HEK293 (cell line): ENCODE measurements at regions not wholly inside any gene's neighbourhood (a gene's known extent, or its start where the extent isn't known, plus 50 kb on each side); places are given as distances from the start of the nearest gene placed in this dataset.

Experiments used
- EGR2 ChIP-seq: fragments of 450-650 bp; formaldehyde crosslinking; IDR thresholded peaks from 2 replicates; pipeline ENCODE4 v1.5.1; 2016; ENCODE audit warnings: low read depth, missing biosample characterization, missing genetic modification characterization
- ELK4 ChIP-seq: IDR thresholded peaks from 2 replicates; pipeline ENCODE4 v1.6.1; 2011; ENCODE audit warnings: mild to moderate bottlenecking, low read depth, low read length, borderline replicate concordance
- KLF1 ChIP-seq: fragments of 450-650 bp; formaldehyde crosslinking; IDR thresholded peaks from 2 replicates; pipeline ENCODE4 v1.5.1; 2016; ENCODE audit warnings: missing biosample characterization, missing genetic modification characterization
- PBX3 ChIP-seq: sonication (generic); formaldehyde crosslinking; IDR thresholded peaks from 2 replicates; pipeline ENCODE4 v1.8.1; 2022; ENCODE audit warnings: mild to moderate bottlenecking, moderate library complexity, missing genetic modification reagents
- ZBTB7A ChIP-seq: fragments of 450-650 bp; formaldehyde crosslinking; IDR thresholded peaks from 2 replicates; pipeline ENCODE4 v1.5.1; 2016; ENCODE audit warnings: low read depth, missing biosample characterization, missing genetic modification characterization
- ZNF211 ChIP-seq: fragments of 450-650 bp; formaldehyde crosslinking; IDR thresholded peaks from 2 replicates; pipeline ENCODE4 v1.5.1; 2016; ENCODE audit warnings: low read depth, missing biosample characterization, missing genetic modification characterization
- ZNF274 ChIP-seq, 2 experiments: fragments of 200-500 bp in 1 of 2; fragments of 450-650 bp in 1 of 2; sonication (Bioruptor generic) in 1 of 2; formaldehyde crosslinking in 1 of 2; IDR thresholded peaks; 2 replicates each; pipeline versions ENCODE4 v1.5.1 to v1.6.1; 2014 to 2016; ENCODE audit warnings: borderline replicate concordance in 1 of 2, inconsistent platforms in 1 of 2, low read length in 1 of 2, missing biosample characterization in 1 of 2, missing genetic modification characterization in 1 of 2
- ZNF37A ChIP-seq: fragments of 450-650 bp; IDR thresholded peaks from 2 replicates; pipeline ENCODE4 v1.5.1; 2018; ENCODE audit warnings: missing biosample characterization, missing genetic modification characterization
- ZNF670 ChIP-seq: fragments of 450-650 bp; formaldehyde crosslinking; IDR thresholded peaks from 2 replicates; pipeline ENCODE4 v1.5.1; 2016; ENCODE audit warnings: missing biosample characterization, missing genetic modification characterization, low read depth
- TF ChIP-seq, protein P1 (sequence below): fragments of 450-650 bp; formaldehyde crosslinking; IDR thresholded peaks from 2 replicates; pipeline ENCODE4 v1.5.1; 2016; ENCODE audit warnings: missing biosample characterization, missing genetic modification characterization
- TF ChIP-seq, protein P2 (sequence below): fragments of 450-650 bp; formaldehyde crosslinking; IDR thresholded peaks from 2 replicates; pipeline ENCODE4 v1.5.1; 2016; ENCODE audit warnings: missing biosample characterization, missing genetic modification characterization
- TF ChIP-seq, protein P3 (sequence below): fragments of 450-650 bp; formaldehyde crosslinking; IDR thresholded peaks from 2 replicates; pipeline ENCODE4 v1.5.1; 2016; ENCODE audit warnings: missing biosample characterization, missing genetic modification characterization

DNA sequence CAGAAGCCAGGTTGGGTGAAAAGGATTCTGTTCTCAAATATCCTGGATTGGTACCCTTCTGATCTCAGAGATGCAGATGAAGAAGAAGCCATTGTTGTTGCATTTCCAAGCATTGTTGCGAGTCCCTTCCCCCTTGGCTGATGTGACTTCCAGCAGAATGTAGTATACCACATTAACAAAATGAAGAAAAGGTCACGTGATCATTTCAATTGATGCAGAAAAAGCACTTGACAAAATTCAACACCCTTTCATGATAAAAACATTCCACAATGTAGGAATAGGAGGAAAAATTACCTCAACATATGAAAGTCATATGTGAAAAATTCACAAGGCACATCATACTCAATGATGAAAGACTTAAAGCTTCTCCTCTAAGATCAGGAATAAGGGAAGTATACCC is 181.9 kb upstream of the PFN2 start:
- TF ChIP-seq, protein P1, sequence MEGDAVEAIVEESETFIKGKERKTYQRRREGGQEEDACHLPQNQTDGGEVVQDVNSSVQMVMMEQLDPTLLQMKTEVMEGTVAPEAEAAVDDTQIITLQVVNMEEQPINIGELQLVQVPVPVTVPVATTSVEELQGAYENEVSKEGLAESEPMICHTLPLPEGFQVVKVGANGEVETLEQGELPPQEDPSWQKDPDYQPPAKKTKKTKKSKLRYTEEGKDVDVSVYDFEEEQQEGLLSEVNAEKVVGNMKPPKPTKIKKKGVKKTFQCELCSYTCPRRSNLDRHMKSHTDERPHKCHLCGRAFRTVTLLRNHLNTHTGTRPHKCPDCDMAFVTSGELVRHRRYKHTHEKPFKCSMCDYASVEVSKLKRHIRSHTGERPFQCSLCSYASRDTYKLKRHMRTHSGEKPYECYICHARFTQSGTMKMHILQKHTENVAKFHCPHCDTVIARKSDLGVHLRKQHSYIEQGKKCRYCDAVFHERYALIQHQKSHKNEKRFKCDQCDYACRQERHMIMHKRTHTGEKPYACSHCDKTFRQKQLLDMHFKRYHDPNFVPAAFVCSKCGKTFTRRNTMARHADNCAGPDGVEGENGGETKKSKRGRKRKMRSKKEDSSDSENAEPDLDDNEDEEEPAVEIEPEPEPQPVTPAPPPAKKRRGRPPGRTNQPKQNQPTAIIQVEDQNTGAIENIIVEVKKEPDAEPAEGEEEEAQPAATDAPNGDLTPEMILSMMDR (tag by site-specific recombination): no peak
- no peak for TF ChIP-seq PBX3 (CRISPR knock-in tag)
- TF ChIP-seq, protein P2, sequence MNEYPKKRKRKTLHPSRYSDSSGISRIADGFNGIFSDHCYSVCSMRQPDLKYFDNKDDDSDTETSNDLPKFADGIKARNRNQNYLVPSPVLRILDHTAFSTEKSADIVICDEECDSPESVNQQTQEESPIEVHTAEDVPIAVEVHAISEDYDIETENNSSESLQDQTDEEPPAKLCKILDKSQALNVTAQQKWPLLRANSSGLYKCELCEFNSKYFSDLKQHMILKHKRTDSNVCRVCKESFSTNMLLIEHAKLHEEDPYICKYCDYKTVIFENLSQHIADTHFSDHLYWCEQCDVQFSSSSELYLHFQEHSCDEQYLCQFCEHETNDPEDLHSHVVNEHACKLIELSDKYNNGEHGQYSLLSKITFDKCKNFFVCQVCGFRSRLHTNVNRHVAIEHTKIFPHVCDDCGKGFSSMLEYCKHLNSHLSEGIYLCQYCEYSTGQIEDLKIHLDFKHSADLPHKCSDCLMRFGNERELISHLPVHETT: no peak
- TF ChIP-seq ZNF274 (IDR thresholded peaks at IDR 0.05; ENCODE audit: low read length): no peak
- TF ChIP-seq ZNF274 (tag by site-specific recombination; IDR thresholded peaks at IDR 0.05; ENCODE audit: borderline replicate concordance): no peak
- no peak for TF ChIP-seq ZNF670 (tag by site-specific recombination)
- TF ChIP-seq ELK4: no peak
- TF ChIP-seq, protein P3, sequence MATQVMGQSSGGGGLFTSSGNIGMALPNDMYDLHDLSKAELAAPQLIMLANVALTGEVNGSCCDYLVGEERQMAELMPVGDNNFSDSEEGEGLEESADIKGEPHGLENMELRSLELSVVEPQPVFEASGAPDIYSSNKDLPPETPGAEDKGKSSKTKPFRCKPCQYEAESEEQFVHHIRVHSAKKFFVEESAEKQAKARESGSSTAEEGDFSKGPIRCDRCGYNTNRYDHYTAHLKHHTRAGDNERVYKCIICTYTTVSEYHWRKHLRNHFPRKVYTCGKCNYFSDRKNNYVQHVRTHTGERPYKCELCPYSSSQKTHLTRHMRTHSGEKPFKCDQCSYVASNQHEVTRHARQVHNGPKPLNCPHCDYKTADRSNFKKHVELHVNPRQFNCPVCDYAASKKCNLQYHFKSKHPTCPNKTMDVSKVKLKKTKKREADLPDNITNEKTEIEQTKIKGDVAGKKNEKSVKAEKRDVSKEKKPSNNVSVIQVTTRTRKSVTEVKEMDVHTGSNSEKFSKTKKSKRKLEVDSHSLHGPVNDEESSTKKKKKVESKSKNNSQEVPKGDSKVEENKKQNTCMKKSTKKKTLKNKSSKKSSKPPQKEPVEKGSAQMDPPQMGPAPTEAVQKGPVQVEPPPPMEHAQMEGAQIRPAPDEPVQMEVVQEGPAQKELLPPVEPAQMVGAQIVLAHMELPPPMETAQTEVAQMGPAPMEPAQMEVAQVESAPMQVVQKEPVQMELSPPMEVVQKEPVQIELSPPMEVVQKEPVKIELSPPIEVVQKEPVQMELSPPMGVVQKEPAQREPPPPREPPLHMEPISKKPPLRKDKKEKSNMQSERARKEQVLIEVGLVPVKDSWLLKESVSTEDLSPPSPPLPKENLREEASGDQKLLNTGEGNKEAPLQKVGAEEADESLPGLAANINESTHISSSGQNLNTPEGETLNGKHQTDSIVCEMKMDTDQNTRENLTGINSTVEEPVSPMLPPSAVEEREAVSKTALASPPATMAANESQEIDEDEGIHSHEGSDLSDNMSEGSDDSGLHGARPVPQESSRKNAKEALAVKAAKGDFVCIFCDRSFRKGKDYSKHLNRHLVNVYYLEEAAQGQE (tag by site-specific recombination): no peak
- no peak for TF ChIP-seq ZNF37A
- no peak for TF ChIP-seq EGR2
- no peak for TF ChIP-seq ZNF211 (tag by site-specific recombination)
- TF ChIP-seq KLF1 (tag by site-specific recombination): no peak
- TF ChIP-seq ZBTB7A (tag by site-specific recombination): no peak
